Osteoblast (primary cell): ENCODE measurements at regions not wholly inside any gene's neighbourhood (a gene's known extent, or its start where the extent isn't known, plus 50 kb on each side); places are given as distances from the start of the nearest gene placed in this dataset.

Experiments used
- DNase-seq: peaks from one replicate; pipeline ENCODE4 v3.0.0; 2011; ENCODE audit warnings: low spot score, mixed read lengths; ENCODE audit not compliant: insufficient read length; ENCODE audit errors: missing footprints
- H2AFZ ChIP-seq: 2 replicates; pipeline ENCODE4 v1.6.0; 2011; ENCODE audit warnings: mild to moderate bottlenecking, low read length
- H3K27ac ChIP-seq: 2 replicates; pipeline ENCODE4 v1.5.1; 2011; ENCODE audit warnings: mild to moderate bottlenecking, low read depth, low read length, moderate library complexity
- H3K27me3 ChIP-seq: 2 replicates; pipeline ENCODE4 v1.6.0; 2012; ENCODE audit warnings: mild to moderate bottlenecking, control low read depth, inconsistent platforms, low read length, moderate library complexity; ENCODE audit not compliant: insufficient read depth
- H3K36me3 ChIP-seq: 2 replicates; pipeline ENCODE4 v1.5.1; 2011; ENCODE audit warnings: mild to moderate bottlenecking, low read length, control low read depth, moderate library complexity; ENCODE audit not compliant: insufficient read depth
- H3K4me1 ChIP-seq: 2 replicates; pipeline ENCODE4 v1.5.1; 2011; ENCODE audit warnings: mild to moderate bottlenecking, low read length, control low read depth, moderate library complexity; ENCODE audit not compliant: insufficient read depth
- H3K4me2 ChIP-seq: 2 replicates; pipeline ENCODE4 v1.6.0; 2011; ENCODE audit warnings: mild to moderate bottlenecking, low read length; ENCODE audit not compliant: insufficient read depth
- H3K4me3 ChIP-seq: fragments of 200-600 bp; sonication (generic); 3 replicates; pipeline ENCODE4 v1.5.1; 2012; ENCODE audit warnings: mild to moderate bottlenecking, low read length, inconsistent platforms; ENCODE audit not compliant: insufficient read depth
- H3K79me2 ChIP-seq: 2 replicates; pipeline ENCODE4 v1.6.0; 2012; ENCODE audit warnings: mild to moderate bottlenecking, low read length, control low read depth, inconsistent platforms; ENCODE audit not compliant: insufficient read depth
- H3K9me3 ChIP-seq: 2 replicates; pipeline ENCODE4 v1.5.1; 2011; ENCODE audit warnings: low read depth, low read length, control low read depth
- H4K20me1 ChIP-seq: 2 replicates; pipeline ENCODE4 v1.6.0; 2012; ENCODE audit warnings: mild to moderate bottlenecking, low read length, control low read depth; ENCODE audit not compliant: insufficient read depth
- CTCF ChIP-seq: IDR thresholded peaks from 2 replicates; pipeline ENCODE4 v1.5.1; 2011; ENCODE audit warnings: mild to moderate bottlenecking, low read depth, low read length, moderate library complexity; ENCODE audit errors: extremely low read depth

- H3K4me1 ChIP-seq: no peaks in the 10 kb centered on the region
- H3K79me2 ChIP-seq: no peaks in the 10 kb centered on the region
- no peak overlapping the region for H2AFZ ChIP-seq
- H3K27me3 ChIP-seq: no peaks in the 10 kb centered on the region
- no peak overlapping the region for H3K4me3 ChIP-seq
- H4K20me1 ChIP-seq: no peaks in the 10 kb centered on the region
- H3K36me3 ChIP-seq: no peaks in the 10 kb centered on the region
- no peak overlapping the region for H3K4me2 ChIP-seq
- no peak for TF ChIP-seq CTCF
- no peak overlapping the region for H3K27ac ChIP-seq
- H3K9me3 ChIP-seq: no peaks in the 10 kb centered on the region
- no peak for DNase-seq
Measured at GRCh38 chr2:145769011-145769716, 1249.2 kb upstream of the ZEB2 start.

GRCh38 chr2:145765874-145766273 is 1246.0 kb upstream of the ZEB2 start:
- no peak for DNase-seq
- no peak overlapping the region for H3K4me3 ChIP-seq
- no peaks in the 10 kb centered on the region for H4K20me1 ChIP-seq
- no peaks in the 10 kb centered on the region for H3K36me3 ChIP-seq
- peaks cover 6% of the 10 kb centered on the region for H3K4me1 ChIP-seq
- no peaks in the 10 kb centered on the region for H3K79me2 ChIP-seq
- TF ChIP-seq CTCF: no peak
- H3K27me3 ChIP-seq: no peaks in the 10 kb centered on the region
- H3K27ac ChIP-seq: no peak overlapping the region
- H3K9me3 ChIP-seq: no peaks in the 10 kb centered on the region
- no peak overlapping the region for H3K4me2 ChIP-seq
- no peak overlapping the region for H2AFZ ChIP-seq

- no peaks in the 10 kb centered on the region for H3K9me3 ChIP-seq
- H3K4me2 ChIP-seq: peak overlapping the region; percentile 2
- H3K27me3 ChIP-seq: no peaks in the 10 kb centered on the region
- no peak overlapping the region for H2AFZ ChIP-seq
- no peak for TF ChIP-seq CTCF
- no peaks in the 10 kb centered on the region for H3K79me2 ChIP-seq
- H3K4me3 ChIP-seq: no peak overlapping the region
- peaks cover 11% of the 10 kb centered on the region for H3K4me1 ChIP-seq
- DNase-seq: peak; percentile 8
- no peaks in the 10 kb centered on the region for H4K20me1 ChIP-seq
- no peak overlapping the region for H3K27ac ChIP-seq
- H3K36me3 ChIP-seq: no peaks in the 10 kb centered on the region
Measured at GRCh38 chr2:145764631-145765030, 1244.7 kb upstream of the ZEB2 start.

GRCh38 chr2:145760781-145761649 is 1241.1 kb upstream of the ZEB2 start:
- Histone ChIP-seq H3K4me2 (peak overlapping the region; percentile 43), H3K4me3 (no peak overlapping the region), H3K27ac (peak overlapping the region; percentile 69)

More at GRCh38 chr2:145760781-145761649, 1241.1 kb upstream of the ZEB2 start:
- Histone ChIP-seq H3K27me3 (no peaks in the 10 kb centered on the region), H3K79me2 (no peaks in the 10 kb centered on the region), H2AFZ (peak overlapping the region; percentile 8), H3K4me1 (peaks cover 11% of the 10 kb centered on the region), H4K20me1 (no peaks in the 10 kb centered on the region), H3K36me3 (no peaks in the 10 kb centered on the region), H3K9me3 (no peaks in the 10 kb centered on the region)
- no peak for TF ChIP-seq CTCF
- DNase-seq: no peak
